Fibroblast of skin of left quadriceps (primary cell): ENCODE measurements at regions not wholly inside any gene's neighbourhood (a gene's known extent, or its start where the extent isn't known, plus 50 kb on each side); places are given as distances from the start of the nearest gene placed in this dataset.

Experiments used
- DNase-seq, 2 experiments: peaks; one replicate each; pipeline ENCODE4 v3.0.0-alpha.2; 2013; ENCODE audit warnings: low read depth in 2 of 2

DNA sequence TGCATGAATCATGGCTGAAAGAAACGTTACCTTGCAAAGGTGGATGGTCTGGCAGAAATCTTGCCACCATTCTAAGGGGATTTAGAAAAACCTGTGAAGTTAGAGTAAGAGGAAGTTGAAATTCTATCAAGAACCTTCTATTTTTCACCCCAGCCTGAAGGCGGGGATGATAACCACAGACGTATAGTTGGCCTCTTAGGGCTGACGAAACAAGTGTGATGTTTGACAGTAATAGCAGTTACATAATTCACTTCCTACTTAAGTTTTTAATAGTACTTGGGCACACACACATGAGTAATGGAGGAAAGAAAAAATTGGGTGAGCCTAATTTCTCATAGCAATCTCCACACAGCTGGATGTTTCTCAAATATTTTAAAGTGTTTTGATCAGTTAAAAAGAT is 336.6 kb upstream of the SALL3 start:
- DNase-seq = no peak

DNA sequence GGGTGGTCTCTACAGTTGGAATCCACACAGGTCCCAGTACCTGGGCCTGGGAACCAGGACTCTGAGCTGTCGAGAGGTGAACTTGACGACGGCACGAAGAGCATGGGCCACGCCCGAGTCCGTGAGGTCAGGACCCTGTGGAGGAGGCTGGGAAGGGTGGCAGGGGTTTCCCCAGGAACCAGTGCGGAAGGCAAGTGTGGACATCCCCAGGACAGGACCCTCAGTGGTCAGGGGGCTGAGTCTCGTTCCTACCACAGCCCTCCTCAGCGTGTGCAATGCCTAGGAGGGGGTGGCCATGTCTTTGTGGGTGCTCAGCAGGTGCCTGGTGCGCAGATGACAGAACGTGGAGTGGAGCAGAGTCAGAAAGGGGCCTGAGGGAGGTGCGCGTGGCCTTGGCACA is 335.6 kb upstream of the SALL3 start:
- no peak for DNase-seq

DNA sequence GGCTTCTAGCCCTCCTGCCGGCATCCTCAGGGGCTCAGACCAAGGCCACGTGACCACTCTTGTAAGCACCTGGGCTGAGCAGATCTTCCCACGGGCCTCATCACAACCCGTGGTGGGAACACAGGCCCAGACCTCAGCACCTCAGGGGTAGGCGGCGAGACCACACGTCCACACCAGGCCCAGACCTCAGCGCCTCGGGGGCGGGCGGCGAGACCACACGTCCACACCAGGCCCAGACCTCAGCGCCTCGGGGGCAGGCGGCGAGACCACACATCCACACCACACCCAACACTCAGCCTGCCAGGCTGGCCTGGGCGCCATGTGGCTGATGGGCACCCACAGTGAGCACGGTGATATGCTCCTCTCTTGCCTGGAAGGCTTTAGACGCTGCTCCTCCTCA is 334.4 kb upstream of the SALL3 start:
- DNase-seq = no peak

DNA sequence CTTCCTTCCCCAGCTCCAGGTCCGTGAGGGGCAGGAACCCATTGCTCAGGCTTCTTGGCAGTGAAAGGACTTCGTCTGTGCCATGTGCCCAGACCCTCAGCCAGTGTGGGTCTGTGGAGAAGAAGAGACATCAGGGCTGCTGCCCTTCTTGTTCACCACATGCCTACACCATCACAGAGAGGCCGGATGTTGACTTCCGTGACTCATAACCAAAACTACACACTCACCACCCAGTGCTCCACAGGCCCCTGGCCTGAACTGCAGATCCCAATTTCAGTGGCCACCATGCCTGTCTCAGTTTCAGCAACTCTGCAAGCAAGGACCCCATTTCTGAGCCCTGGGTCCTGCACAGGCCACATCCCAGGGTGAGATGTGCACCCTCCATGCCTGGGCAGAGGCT is 332.6 kb upstream of the SALL3 start:
- DNase-seq = no peak

DNA sequence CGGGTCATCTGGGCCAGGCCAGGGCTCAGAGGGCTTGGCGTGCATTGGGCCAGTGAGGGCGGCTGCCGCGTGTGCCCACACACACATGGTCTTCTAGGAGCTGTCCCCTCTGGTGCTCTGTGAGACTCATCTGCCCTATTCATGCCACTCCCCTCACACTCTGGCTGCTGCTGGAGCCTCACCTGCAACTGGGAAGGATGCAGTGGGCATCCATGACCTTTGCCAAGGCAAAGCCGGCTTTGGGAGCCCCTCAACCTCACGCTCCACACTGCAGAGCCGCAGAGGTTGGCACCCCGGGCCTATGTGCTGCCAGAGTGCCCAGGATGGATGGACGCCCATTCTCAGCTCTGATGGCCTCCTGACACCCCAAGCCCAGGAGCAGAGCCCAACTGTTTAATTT is 330.2 kb upstream of the SALL3 start:
- no peak for DNase-seq

DNA sequence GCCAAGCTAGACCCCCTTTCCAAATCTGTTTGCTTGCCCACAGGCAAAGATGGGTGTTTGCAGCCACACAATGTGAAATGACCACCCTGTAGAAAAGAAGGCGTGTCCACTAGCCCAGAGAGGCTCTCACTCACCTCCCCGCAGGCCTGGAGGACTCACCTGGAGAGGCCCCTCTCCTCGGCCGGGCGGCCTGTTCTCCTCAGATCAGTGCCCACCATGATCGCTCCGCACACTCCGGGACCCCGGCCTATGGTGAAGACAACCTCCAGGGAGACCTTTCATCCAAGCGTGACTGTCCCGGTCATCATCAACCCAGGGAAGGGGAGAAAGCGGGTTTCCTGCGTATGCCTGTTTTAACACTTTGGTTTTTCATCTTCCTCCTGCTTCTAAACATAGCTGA is 328.7 kb upstream of the SALL3 start:
- no peak for DNase-seq

DNA sequence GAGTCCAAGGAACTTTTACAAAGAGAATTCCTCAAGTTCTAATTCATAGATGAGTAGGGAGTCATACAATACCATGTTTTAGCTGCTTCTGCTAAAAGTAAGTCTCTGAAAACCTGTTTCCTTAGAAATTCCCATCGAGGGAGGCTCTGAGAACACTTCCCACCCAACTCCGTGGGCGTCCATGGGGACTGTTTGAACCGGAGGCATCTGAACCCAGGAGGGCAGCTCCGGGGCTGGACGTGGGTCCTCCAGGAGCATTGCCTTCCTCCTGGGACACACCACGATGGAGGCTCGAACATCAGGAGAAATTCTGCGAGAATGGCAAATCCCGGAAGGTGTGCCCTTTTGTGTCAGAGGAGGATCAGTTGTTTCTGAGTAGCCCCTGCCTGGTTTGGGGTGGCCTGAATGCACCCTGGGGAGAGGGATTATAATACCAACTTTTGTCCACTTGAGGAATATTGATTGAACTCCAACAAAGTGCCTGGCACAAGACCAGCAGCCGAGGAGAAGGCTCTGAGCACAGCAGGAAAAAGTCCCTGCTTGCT is 327.5 kb upstream of the SALL3 start:
- no peak for DNase-seq

DNA sequence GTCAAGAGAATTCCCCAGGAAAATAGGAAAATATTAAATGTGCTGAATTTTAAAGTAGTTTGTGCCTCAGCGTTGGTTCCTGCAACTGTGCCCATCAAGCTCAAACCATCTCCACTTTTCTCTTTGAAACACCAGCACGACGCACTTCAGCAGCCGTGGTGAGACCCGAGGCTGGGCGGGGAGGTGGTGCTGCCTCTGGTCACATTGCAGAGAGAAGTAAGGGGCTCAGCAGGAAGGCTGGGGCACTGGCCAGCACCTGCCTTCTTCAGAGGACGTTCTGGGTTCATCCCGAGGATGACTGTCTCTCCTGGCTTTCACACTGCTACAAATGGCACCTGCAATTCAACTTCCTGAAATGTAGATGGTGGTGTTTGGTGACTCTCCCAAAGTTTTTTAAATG is 323.7 kb upstream of the SALL3 start:
- DNase-seq = no peak

DNA sequence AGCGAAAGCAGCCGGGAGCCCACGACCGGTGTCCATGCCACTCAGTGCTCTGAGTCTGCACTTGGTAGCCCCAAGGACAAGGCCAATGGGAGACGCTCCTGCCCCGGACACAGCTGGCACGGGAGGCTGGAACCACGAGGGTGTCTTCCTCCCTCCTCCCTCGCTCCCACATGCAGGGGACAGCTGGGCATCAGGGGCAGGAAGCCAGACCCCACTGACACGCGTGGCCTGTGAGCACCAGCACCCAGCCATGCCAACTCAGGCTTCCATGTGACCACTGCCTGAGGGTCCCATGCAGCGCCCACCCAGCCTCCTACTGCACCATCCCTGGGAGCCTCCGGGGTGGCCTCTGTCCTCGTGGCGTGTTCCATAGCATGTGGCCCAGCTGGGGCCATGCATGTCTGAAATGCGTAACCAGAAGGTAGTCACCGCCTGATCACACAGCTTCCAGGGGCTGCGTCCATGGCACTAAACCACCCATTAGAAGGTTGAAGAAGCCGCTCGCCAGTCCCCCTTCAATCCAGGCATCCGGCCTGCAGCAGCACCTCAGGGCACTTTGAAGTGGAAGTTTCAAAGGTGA is 323.2 kb upstream of the SALL3 start:
- no peak for DNase-seq

DNA sequence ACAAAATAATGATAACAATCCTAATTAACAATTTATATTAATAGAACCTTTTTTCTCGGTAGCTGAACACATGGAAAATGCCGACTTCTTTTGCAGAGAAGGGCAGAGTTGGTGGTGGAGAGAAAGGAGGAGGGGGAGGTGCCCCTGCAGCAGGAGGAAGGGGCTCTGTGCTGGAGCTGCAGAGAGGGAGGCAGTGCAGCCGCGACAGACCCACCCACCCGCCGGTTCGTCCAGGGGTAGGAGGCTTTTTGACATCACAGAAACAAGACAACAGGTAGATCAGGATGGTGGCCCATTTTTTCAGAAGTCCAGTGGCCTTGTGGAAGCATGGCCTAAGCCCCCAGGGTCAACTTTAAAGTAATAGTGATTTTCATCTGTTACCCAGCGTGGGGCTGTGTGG is 321.1 kb upstream of the SALL3 start:
- no peak for DNase-seq

DNA sequence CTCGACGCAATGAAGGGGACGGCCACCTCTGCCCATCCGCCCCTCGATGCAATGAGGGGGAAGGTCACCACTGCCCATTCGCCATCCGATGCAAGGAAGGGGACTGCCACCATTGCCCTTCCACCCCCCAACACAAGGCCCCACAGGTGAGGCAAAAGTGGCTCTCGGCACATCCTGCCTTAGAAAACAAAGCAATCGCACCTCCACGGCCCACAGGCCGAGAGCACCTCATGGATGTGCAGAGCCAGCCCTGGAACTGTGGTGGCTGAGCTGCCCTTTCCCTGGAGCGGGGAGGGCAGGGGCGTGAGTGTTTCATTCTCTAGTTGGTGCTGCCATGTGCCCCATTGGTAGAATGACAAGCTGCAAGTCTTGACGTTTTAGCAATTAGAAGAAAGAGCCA is 320.6 kb upstream of the SALL3 start:
- DNase-seq = no peak

DNA sequence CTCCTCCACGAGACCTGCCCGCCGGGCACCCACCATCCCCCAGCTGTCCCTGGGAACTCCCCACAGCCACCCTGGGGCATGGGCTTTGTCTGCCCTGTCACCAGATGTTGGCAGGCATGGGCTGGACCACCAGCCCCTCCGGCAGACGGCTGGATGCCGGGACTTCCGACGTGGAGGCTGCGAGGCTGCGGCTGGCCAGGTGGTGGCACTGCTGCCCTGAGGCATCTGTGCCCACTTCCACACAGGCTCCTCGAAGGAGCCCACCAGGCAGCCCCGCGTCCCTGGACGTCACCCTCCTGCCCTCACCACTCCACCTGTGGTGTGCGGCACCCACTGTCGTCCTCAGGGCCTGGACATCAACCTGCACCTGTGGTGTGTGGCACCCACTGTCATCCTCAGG is 319.9 kb upstream of the SALL3 start:
- DNase-seq = no peak

DNA sequence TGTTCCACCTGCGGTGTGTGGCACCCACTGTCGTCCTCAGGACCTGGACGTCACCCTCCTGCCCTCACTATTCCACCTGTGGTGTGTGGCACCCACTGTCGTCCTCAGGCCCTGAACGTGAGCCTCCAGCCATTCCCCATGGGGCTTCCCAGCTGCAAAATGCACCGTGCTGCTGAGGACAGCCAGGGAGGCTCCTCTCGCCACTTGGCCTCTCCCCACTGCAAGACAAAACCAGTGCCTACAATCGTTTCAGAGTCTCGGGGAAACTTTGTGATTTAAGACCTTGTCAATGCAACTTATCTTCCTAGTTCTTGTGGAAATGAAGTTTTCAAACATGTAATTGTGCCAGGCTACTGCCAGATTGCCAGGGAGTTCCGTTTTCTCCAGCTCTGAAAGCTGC is 319.3 kb upstream of the SALL3 start:
- no peak for DNase-seq

DNA sequence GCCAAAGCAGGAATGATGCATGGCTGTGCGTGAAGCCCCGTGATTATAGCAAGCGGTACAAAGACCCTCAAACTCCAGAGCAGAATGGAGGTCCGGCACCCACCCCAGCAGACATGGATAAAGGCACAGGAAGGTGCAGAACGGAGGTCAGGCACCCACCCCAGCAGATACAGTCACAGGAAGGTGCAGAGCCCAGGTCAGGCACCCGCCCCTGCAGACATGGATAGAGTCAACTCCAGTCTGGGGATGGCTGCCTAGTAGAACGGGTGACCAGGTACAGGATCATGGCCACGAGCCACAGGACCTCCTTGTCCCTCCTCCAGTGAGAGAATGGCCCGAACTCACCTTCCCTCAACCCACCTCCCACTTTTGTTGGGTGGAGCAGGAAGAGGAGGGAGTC is 318.3 kb upstream of the SALL3 start:
- DNase-seq = no peak

DNA sequence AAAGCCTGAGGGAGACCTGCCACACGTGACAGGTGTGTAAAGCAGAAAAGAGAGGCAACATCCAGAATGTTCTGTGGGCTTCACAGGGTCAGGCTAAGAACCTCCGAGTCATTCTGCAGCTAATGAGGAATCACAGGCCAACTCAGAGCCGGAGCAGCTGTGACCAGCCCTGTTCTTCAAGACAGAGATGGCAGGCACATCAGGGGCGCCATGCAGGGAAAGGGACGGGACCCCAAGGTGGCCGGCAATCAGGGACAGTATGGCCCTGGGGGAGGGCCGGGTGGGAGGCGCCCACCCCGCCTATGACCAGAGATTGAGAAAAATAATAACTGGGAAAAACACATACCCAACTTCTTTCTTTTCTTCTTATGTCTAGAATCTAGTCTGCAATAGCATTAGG is 316.7 kb upstream of the SALL3 start:
- DNase-seq = no peak

DNA sequence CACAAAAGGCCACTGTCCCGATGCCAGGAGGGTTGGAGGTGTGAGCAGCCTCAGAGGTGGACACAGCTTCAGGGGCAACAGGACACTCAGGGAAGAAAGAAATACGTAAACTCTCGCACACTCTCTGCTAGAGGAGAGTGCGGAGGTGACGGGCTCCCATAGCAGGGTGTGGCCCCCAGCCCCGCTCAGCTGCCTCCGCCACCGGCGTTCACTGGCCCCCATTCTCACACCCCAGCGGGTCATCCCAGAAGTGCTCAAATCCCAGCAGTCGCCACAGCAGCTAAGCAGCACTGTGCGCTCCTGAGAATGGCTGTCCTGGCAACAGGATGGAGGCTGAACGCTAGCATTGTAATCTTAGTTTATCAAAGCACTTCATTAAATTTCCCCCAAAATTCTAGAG is 315.6 kb upstream of the SALL3 start:
- no peak for DNase-seq

DNA sequence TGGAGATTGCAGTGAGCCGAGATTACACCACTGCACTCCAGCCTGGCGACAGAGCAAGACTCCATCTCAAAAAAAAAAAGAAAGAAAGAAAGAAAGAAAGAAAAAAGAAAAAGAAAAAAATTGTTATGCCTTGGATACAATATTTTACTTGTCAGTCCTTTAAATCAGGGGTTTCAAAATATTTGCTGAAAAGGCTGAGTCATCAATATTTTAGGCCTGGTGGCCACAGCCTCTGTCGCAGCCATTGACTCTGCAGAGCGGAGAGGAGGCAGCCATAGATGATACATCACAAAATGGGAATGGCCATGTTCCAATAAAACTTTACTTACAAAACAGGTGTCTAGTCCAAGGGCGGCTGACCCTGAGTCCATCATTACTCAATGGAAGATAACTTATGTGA is 314.8 kb upstream of the SALL3 start:
- DNase-seq = no peak

DNA sequence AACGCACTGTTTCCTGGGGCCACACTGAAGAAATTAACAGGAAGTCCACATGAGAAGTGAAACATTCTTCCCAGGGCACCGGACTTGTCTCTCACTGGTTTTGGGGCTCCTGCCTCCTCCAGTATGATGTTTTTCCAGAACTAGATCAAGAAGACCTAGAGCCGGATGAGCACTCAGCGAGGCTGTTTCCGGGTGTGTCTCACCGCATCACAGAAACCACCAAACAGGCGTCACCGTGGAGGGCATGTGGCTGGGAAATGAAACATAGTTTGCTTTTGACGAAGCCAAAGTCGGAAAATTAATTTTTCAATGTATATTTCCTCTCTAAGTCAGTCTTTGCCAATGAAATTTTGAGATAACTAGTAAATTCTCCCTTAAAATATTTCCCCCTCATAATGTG is 314.0 kb upstream of the SALL3 start:
- no peak for DNase-seq

DNA sequence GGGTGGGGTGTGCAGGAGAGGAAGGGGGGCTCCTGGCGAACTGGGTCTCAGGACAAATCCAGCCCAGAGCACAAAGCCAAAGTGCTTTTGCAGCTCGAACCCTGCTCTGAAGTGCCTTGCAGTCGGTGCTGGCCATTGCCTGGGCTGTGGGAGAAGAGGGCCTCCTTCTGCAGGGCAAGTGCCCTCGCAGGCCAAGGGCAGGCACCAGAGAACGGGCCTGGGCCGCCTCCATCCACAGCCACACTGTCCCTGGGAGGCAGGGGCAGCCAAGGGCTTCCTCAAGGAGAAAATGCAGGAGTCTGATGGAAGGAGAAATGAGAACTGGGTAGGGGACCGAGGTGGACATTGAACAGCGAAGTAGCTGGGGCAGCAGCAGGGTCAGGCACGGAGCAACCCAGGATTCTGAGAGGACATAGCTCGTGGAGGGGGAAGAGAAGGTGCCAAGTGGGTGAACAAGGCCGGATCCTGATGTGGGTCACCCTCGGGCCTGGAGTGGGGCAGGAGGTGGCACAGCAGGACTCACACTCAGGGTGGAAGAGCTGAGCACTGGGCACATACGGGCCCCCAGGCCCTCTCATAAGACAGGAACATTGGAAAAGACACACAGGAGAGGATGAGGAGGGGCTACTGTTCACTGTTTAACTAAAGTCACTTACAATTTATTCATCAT is 312.8 kb upstream of the SALL3 start:
- DNase-seq = no peak

DNA sequence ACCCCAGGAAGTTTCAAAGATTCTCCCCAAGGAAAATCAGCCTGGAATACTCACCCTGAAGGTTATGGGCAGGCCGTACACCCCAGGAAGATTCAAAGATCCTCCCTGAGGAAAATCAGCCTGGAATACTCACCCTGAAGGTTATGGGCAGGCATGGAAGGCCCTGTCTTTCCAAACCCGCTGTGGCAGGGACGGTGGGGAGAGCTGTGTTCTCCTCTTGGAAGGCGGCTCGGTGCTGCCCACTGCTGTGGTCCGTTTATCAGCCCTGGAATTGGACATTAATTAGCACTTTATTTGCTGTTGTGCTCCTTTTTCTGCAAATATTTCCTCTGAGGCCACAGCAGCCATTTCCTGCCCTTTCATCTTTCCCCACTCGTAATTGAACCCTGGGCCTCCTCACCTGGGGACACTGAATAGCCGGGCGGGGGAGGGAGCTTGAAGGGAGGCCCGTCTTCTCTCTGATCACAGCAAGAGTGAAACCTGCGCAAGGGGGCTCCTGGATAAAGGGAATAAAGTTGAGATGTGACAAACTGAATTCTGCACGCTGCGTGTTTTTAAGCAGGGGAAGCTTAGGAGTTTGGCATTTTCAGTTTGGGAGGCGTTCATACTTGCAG is 308.7 kb upstream of the SALL3 start:
- DNase-seq = no peak

DNA sequence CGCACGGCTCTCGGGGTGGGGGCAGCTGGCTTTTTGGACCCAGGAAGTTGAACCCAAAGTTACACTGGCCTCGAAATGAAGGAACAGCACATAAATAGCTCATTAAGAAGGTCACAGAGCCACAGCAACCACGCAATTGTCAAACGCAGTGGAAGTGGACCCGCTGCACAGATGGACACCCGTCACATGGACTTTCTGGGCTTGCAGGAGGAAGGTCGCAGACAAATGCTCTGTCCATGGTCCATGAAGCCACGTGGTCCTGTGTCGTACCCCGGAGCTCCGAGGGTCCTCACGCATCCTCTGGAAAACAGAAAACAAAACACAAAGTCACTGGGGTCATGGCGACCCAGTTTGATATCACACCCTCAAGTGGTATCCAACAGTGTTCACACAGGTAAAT is 308.1 kb upstream of the SALL3 start:
- DNase-seq = no peak

DNA sequence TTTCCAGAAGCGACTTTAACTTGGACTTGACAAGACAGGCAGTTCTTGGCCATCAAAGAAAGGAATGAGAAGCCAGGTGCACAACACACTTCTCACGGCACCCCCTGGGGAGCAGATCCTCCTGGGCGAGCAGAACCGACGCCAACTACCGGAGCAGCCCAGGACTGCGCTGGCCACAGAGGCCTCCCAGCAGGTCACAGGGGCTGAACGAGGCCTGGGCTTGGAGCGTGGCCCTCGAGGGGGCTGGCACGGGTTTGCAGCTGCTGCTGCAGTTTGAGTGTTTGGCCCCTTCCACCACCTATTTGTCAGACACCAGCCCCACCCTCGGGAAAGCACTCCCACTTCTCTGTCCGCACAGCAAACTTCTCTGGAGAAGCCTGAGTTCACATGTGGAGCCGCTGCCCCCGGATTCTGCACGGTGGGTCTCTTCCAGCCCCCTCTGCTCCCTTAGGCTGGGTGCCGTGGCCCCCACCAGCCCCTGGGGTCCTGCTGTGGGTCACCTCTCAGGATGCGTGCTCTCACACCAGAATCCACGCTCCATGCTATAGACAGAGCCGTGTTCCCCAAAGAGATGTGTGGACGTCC is 306.7 kb upstream of the SALL3 start:
- DNase-seq = no peak
